DND-41 (cell line): ENCODE measurements at regions not wholly inside any gene's neighbourhood (a gene's known extent, or its start where the extent isn't known, plus 50 kb on each side); places are given as distances from the start of the nearest gene placed in this dataset.

Experiments used
- ATAC-seq: fragments of 200-7000 bp; cut with Tn5 transposase; 3 replicates; pipeline ENCODE4 v1.9.1; 2021; ENCODE audit warnings: low read depth; ENCODE audit not compliant: insufficient read depth
- DNase-seq: peaks from one replicate; pipeline ENCODE4 v3.0.0-alpha.2; 2020
- H2AFZ ChIP-seq: 2 replicates; pipeline ENCODE4 v1.6.0; 2012; ENCODE audit warnings: low read depth, low read length
- H3K27ac ChIP-seq: 2 replicates; pipeline ENCODE4 v1.5.1; 2012; ENCODE audit warnings: low read length, inconsistent platforms
- H3K27me3 ChIP-seq: fragments of 200-600 bp; sonication (generic); 2 replicates; pipeline ENCODE4 v1.6.0; 2012; ENCODE audit warnings: low read length, mild to moderate bottlenecking, inconsistent platforms; ENCODE audit not compliant: insufficient read depth, poor library complexity
- H3K36me3 ChIP-seq: 2 replicates; pipeline ENCODE4 v1.5.1; 2012; ENCODE audit warnings: low read length, inconsistent platforms; ENCODE audit not compliant: insufficient read depth
- H3K4me1 ChIP-seq: 2 replicates; pipeline ENCODE4 v1.5.1; 2012; ENCODE audit warnings: mild to moderate bottlenecking, low read length; ENCODE audit not compliant: insufficient read depth
- H3K4me2 ChIP-seq: 2 replicates; pipeline ENCODE4 v1.6.0; 2012; ENCODE audit warnings: mild to moderate bottlenecking, moderate library complexity, low read length, inconsistent platforms; ENCODE audit not compliant: insufficient read depth
- H3K4me3 ChIP-seq, 2 experiments: fragments of 200-600 bp in 1 of 2; shearing (Covaris generic) in 1 of 2; 2 replicates each; pipeline ENCODE4 v1.5.1; 2012 to 2016; ENCODE audit warnings: inconsistent platforms in 2 of 2, low read length in 2 of 2, mild to moderate bottlenecking in 2 of 2, low read depth in 1 of 2, moderate library complexity in 1 of 2
- H3K79me2 ChIP-seq: 2 replicates; pipeline ENCODE4 v1.6.0; 2012; ENCODE audit warnings: low read length, inconsistent platforms; ENCODE audit not compliant: insufficient read depth
- H3K9ac ChIP-seq: 2 replicates; pipeline ENCODE4 v1.6.0; 2012; ENCODE audit warnings: low read depth, mild to moderate bottlenecking, inconsistent platforms, low read length, moderate library complexity
- H3K9me3 ChIP-seq: 2 replicates; pipeline ENCODE4 v1.5.1; 2012; ENCODE audit warnings: low read length, moderate library complexity, mild to moderate bottlenecking, inconsistent platforms; ENCODE audit not compliant: insufficient read depth, severe bottlenecking
- H4K20me1 ChIP-seq: 2 replicates; pipeline ENCODE4 v1.6.0; 2012; ENCODE audit warnings: low read length; ENCODE audit not compliant: insufficient read depth
- EZH2 ChIP-seq: IDR thresholded peaks from 3 replicates; pipeline ENCODE4 v1.6.1; 2012; ENCODE audit warnings: borderline replicate concordance, low read depth, mild to moderate bottlenecking, moderate library complexity, low read length, inconsistent platforms; ENCODE audit not compliant: severe bottlenecking
- TF ChIP-seq, protein P1 (sequence below): IDR thresholded peaks from 2 replicates; pipeline ENCODE4 v1.5.1; 2012; ENCODE audit warnings: borderline replicate concordance, low read length, moderate library complexity, mild to moderate bottlenecking; ENCODE audit not compliant: poor library complexity, severe bottlenecking; ENCODE audit errors: extremely low read depth

- H3K4me1 ChIP-seq = no peaks in the 10 kb centered on the region
- H4K20me1 ChIP-seq = no peaks in the 10 kb centered on the region
- H3K27ac ChIP-seq = no peak overlapping the region
- no peak overlapping the region for H3K9ac ChIP-seq
- no peaks in the 10 kb centered on the region for H3K79me2 ChIP-seq
- DNase-seq = no peak
- H3K36me3 ChIP-seq = no peaks in the 10 kb centered on the region
- H3K4me2 ChIP-seq = no peak overlapping the region
- no peak for ATAC-seq
- no peak for TF ChIP-seq EZH2
- TF ChIP-seq, protein P1, sequence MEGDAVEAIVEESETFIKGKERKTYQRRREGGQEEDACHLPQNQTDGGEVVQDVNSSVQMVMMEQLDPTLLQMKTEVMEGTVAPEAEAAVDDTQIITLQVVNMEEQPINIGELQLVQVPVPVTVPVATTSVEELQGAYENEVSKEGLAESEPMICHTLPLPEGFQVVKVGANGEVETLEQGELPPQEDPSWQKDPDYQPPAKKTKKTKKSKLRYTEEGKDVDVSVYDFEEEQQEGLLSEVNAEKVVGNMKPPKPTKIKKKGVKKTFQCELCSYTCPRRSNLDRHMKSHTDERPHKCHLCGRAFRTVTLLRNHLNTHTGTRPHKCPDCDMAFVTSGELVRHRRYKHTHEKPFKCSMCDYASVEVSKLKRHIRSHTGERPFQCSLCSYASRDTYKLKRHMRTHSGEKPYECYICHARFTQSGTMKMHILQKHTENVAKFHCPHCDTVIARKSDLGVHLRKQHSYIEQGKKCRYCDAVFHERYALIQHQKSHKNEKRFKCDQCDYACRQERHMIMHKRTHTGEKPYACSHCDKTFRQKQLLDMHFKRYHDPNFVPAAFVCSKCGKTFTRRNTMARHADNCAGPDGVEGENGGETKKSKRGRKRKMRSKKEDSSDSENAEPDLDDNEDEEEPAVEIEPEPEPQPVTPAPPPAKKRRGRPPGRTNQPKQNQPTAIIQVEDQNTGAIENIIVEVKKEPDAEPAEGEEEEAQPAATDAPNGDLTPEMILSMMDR = no peak
- no peak overlapping the region for H2AFZ ChIP-seq
- no peaks in the 10 kb centered on the region for H3K9me3 ChIP-seq
- H3K4me3 ChIP-seq = no peak overlapping the region
- no peaks in the 10 kb centered on the region for H3K27me3 ChIP-seq
Measured at GRCh38 chr20:11833825-11834224, 83.9 kb upstream of the BTBD3 start.

- Histone ChIP-seq H3K9me3 (no peaks in the 10 kb centered on the region), H3K4me1 (no peaks in the 10 kb centered on the region), H3K27me3 (no peaks in the 10 kb centered on the region), H3K4me3 (no peak overlapping the region), H3K9ac (no peak overlapping the region), H3K4me2 (no peak overlapping the region), H2AFZ (no peak overlapping the region), H3K27ac (no peak overlapping the region), H3K36me3 (no peaks in the 10 kb centered on the region), H3K79me2 (no peaks in the 10 kb centered on the region), H4K20me1 (no peaks in the 10 kb centered on the region)
- TF ChIP-seq, protein P1 = no peak
- TF ChIP-seq EZH2 = no peak
- ATAC-seq (no peak), DNase-seq (no peak)
Measured at GRCh38 chr20:11838076-11838636, 79.5 kb upstream of the BTBD3 start.

DNA sequence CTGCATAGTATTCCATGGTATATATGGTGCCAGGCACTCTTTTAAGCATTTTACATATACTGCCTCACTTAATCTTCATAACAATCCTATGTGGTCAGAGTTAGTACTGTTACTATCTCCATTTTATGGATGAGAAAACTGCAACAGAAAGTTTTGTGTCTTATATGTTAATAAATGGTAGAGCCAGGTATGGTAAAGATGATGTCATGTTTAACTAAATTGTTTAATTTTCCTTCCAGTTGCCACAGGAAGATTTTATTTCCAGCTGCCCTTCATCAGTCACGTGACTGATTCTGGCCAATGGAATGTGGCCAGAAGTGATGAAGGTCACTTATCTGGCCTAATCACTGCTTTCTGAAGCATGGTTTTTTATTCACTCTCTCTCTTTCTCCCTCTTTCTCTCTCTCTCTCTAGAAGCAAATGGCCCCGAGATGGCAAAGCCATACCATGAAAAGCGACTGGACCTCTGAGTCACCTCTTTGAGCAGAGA is 75.7 kb upstream of the BTBD3 start:
- Histone ChIP-seq H2AFZ (no peak overlapping the region), H3K36me3 (no peaks in the 10 kb centered on the region), H3K4me3 (no peak overlapping the region), H3K27ac (no peak overlapping the region), H3K4me2 (no peak overlapping the region), H4K20me1 (no peaks in the 10 kb centered on the region), H3K4me1 (no peaks in the 10 kb centered on the region), H3K9me3 (no peaks in the 10 kb centered on the region), H3K27me3 (peaks cover 4% of the 10 kb centered on the region), H3K79me2 (no peaks in the 10 kb centered on the region), H3K9ac (no peak overlapping the region)
- TF ChIP-seq, protein P1 = no peak
- TF ChIP-seq EZH2 = no peak
- DNase-seq (no peak), ATAC-seq (no peak)

DNA sequence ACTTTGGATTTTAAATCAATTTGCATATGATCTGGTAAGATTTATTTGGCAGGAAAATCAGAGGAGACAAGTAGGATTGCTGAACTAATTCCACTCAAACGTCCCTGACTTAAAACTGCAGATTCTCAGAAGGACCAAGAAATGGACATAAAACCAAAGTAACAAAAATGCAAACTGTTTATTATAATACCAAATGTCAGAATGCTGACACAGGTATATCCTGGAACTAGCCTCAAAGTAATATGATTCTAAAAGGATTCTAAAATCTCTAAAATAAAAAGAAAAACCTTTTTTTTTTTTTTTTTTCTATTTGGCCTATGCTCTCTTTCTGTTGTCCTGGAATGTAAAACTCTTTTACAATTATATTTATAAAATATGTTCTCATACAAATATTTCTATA is 74.4 kb upstream of the BTBD3 start:
- Histone ChIP-seq H3K27me3 (peaks cover 4% of the 10 kb centered on the region), H3K36me3 (no peaks in the 10 kb centered on the region), H2AFZ (no peak overlapping the region), H3K9me3 (no peaks in the 10 kb centered on the region), H3K4me2 (no peak overlapping the region), H3K4me1 (no peaks in the 10 kb centered on the region), H3K9ac (no peak overlapping the region), H3K27ac (no peak overlapping the region), H4K20me1 (no peaks in the 10 kb centered on the region), H3K4me3 (no peak overlapping the region), H3K79me2 (no peaks in the 10 kb centered on the region)
- ATAC-seq = no peak
- DNase-seq = no peak
- TF ChIP-seq, protein P1 = no peak
- TF ChIP-seq EZH2 = no peak
